ENCODE measurements at regions not wholly inside any gene's neighbourhood (a gene's known extent, or its start where the extent isn't known, plus 50 kb on each side); places are given as distances from the start of the nearest gene placed in this dataset.

DNA sequence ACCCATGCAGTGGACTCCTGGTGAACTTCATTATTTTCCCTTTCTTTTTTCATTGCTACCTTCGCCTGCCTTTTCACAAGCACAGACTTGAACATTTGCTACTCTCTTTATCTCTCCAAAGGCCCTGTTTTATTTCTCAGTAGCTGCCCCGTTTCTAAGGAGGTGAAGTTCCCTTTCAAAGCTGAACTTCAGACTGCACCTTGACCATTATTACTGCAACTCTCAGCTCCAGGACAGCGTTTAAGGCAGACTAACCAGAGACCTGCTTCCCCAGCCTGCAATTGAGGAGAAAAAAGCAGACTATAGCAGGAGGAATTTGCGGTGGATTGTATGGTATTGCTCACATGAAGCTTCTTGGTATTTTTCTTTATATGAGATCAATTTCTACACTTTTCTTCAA, 460.7 kb downstream of the CBLN4 start:
- Mint-ChIP-seq H3K27ac (ENCODE audit: unreplicated experiment) (no peak overlapping the region), H3K27me3 (ENCODE audit: unreplicated experiment) (no peaks in the 10 kb centered on the region), H3K36me3 (ENCODE audit: low read depth, unreplicated experiment) (peaks cover 7% of the 10 kb centered on the region), H3K4me1 (ENCODE audit: unreplicated experiment) (no peaks in the 10 kb centered on the region), H3K4me3 (ENCODE audit: unreplicated experiment) (no peak overlapping the region), H3K9me3 (ENCODE audit: unreplicated experiment) (peaks cover 21% of the 10 kb centered on the region)
- no peak for TF ChIP-seq CTCF (IDR thresholded peaks at IDR 0.05; ENCODE audit: unreplicated experiment)
- no peak for DNase-seq (ENCODE audit: low spot score)

GRCh38 chr20:55540486-55540885, 464.8 kb downstream of the CBLN4 start:
- Mint-ChIP-seq H3K4me3 (ENCODE audit: unreplicated experiment) (no peak overlapping the region), H3K9me3 (ENCODE audit: unreplicated experiment) (peaks cover 23% of the 10 kb centered on the region), H3K4me1 (ENCODE audit: unreplicated experiment) (no peaks in the 10 kb centered on the region), H3K27ac (ENCODE audit: unreplicated experiment) (no peak overlapping the region), H3K27me3 (ENCODE audit: unreplicated experiment) (no peaks in the 10 kb centered on the region), H3K36me3 (ENCODE audit: low read depth, unreplicated experiment) (peaks cover 5% of the 10 kb centered on the region)
- no peak for DNase-seq (ENCODE audit: low spot score)
- TF ChIP-seq CTCF (IDR thresholded peaks at IDR 0.05; ENCODE audit: unreplicated experiment) = no peak

GRCh38 chr20:55540013-55540412, 465.3 kb downstream of the CBLN4 start:
- H3K36me3 Mint-ChIP-seq (ENCODE audit: low read depth, unreplicated experiment) = peaks cover 3% of the 10 kb centered on the region

DNA sequence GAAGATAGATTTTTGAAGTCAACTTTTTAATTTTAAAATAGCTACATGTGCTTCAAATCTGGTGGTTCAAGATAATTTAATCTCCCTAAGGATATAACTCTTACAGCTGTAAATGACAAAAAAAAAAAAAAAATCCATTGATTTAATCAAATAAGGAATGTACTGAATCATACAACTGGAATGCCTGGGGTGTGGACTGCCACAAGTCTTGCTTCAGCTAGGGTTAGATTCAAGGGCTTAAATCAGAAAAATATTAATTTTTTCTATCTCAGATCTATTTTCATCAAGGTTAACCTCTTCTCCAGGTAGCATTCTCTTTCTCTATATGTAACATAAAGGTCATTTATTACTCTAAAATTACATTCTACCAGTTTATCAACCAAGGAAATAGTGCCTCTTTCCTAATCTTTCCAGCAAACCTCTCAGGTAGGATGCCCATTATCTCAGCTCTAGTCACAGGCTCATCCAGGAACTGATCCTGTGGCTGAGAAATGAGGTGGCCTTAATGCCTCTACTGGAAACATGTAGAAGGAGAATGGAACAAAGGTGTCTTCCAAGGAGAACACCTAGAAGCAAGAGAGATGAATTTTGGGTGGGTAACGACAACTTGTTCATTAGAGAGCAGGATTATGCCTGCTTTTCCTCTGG, 466.9 kb downstream of the CBLN4 start:
- no peak for DNase-seq (ENCODE audit: low spot score)
- TF ChIP-seq CTCF (IDR thresholded peaks at IDR 0.05; ENCODE audit: unreplicated experiment) = no peak
- Mint-ChIP-seq H3K36me3 (ENCODE audit: low read depth, unreplicated experiment) (peaks cover 3% of the 10 kb centered on the region), H3K4me1 (ENCODE audit: unreplicated experiment) (no peaks in the 10 kb centered on the region), H3K27me3 (ENCODE audit: unreplicated experiment) (no peaks in the 10 kb centered on the region), H3K27ac (ENCODE audit: unreplicated experiment) (no peak overlapping the region), H3K9me3 (ENCODE audit: unreplicated experiment) (peaks cover 21% of the 10 kb centered on the region), H3K4me3 (ENCODE audit: unreplicated experiment) (no peak overlapping the region)

More at GRCh38 chr20:55540013-55540412, 465.3 kb downstream of the CBLN4 start:
- Mint-ChIP-seq H3K9me3 (ENCODE audit: unreplicated experiment) (peaks cover 21% of the 10 kb centered on the region), H3K27ac (ENCODE audit: unreplicated experiment) (no peak overlapping the region), H3K4me3 (ENCODE audit: unreplicated experiment) (no peak overlapping the region), H3K27me3 (ENCODE audit: unreplicated experiment) (no peaks in the 10 kb centered on the region), H3K4me1 (ENCODE audit: unreplicated experiment) (no peaks in the 10 kb centered on the region)
- TF ChIP-seq CTCF (IDR thresholded peaks at IDR 0.05; ENCODE audit: unreplicated experiment) = no peak
- DNase-seq (ENCODE audit: low spot score) = no peak

DNA sequence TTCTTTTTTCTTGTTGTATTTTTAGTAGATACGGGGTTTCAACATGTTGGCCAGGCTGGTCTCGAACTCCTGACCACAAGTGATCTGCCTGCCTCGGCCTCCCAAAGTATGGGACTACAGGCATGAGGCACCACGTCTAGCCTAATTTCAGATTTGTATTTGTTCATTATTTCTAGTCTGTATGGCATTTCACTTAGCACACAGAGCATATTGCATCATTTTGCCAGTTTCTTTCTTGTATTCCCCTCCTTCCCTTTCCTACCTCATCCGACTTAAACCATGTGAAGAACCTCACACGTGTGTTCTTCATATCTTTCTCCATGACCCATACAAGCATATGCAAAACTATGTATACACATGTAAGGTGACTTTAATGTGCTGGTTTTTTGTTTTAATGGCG, 470.0 kb downstream of the CBLN4 start:
- no peak overlapping the region for H3K27ac Mint-ChIP-seq (ENCODE audit: unreplicated experiment)

More for the DNA sequence above, 470.0 kb downstream of the CBLN4 start:
- H3K27me3 Mint-ChIP-seq (ENCODE audit: unreplicated experiment) = no peaks in the 10 kb centered on the region
- no peak for TF ChIP-seq CTCF (IDR thresholded peaks at IDR 0.05; ENCODE audit: unreplicated experiment)
- no peak for DNase-seq (ENCODE audit: low spot score)
- peaks cover 29% of the 10 kb centered on the region for H3K9me3 Mint-ChIP-seq (ENCODE audit: unreplicated experiment)
- peaks cover 3% of the 10 kb centered on the region for H3K36me3 Mint-ChIP-seq (ENCODE audit: low read depth, unreplicated experiment)
- H3K4me1 Mint-ChIP-seq (ENCODE audit: unreplicated experiment) = no peaks in the 10 kb centered on the region
- H3K4me3 Mint-ChIP-seq (ENCODE audit: unreplicated experiment) = no peak overlapping the region

Measured in endothelial cell (in vitro differentiated cells).